ENCODE measurements at regions not wholly inside any gene's neighbourhood (a gene's known extent, or its start where the extent isn't known, plus 50 kb on each side); places are given as distances from the start of the nearest gene placed in this dataset.
"Not testable (repeated sequence)": the region's sequence is repeated elsewhere in the genome, so short reads cannot be mapped to it uniquely, and the experiment has no call there.

DNA sequence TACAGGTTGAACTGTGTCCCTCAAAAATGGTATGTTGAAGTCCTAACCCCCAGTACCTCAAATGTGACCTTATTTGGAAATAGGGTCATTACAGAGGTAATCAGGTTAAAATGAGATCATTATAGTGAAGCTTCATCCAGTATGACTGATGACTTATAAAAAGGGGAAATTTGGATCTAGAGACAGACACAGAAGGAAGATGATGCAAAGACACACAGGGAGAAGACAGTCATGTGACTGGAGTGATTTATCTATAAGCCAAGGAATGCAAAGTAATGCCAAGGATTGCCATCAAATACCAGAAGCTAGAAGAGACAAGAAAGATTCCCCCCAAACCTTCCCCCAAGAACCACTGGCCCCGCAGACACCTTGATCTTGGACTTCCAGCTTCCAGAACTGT, 155.2 kb downstream of the RBMX2 start:
- Histone ChIP-seq H4K20me1 (ENCODE audit: insufficient read depth, low read depth, low read length) (no peaks in the 10 kb centered on the region), H2AFZ (ENCODE audit: low read length) (no peak overlapping the region), H3K4me2 (ENCODE audit: low read depth, low read length, poor library complexity, severe bottlenecking) (no peak overlapping the region), H3K36me3 (ENCODE audit: insufficient read depth, low read length) (no peaks in the 10 kb centered on the region), H3K27me3 (ENCODE audit: low read length) (no peaks in the 10 kb centered on the region), H3K4me3 (ENCODE audit: low read length) (no peak overlapping the region), H3K9me3 (ENCODE audit: low read length) (no peaks in the 10 kb centered on the region), H3K9ac (ENCODE audit: low read length) (no peak overlapping the region), H3K79me2 (ENCODE audit: low read length) (no peaks in the 10 kb centered on the region), H3K4me1 (ENCODE audit: low read length) (no peaks in the 10 kb centered on the region), H3K9me2 (replicated peaks; ENCODE audit: insufficient read depth, low read length) (no peaks in the 10 kb centered on the region), H3K27ac (ENCODE audit: low read length) (no peak overlapping the region)
- DNase-seq, result no peak

DNA sequence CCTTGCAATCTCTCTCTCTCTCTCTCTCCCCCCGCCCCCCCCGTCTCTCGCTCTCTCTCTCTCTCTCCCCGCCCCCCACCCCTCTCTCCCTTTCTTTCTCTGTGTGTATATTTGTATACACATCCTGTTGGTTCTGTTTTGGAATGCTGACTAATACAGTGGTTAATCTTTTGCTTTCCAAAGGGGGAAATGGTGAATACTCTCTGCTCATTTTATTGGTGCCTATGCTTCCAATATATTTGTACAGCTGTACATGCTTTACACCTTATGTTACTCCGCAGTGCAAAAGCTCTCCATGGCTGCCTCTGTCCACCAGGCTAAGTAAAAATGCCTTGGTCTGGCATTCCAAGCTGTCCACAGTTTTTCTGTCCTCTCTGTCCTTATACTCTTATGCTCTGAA, 158.8 kb downstream of the RBMX2 start:
- Histone ChIP-seq H2AFZ (ENCODE audit: low read length) (no peak overlapping the region), H3K27ac (ENCODE audit: low read length) (no peak overlapping the region), H3K4me2 (ENCODE audit: low read depth, low read length, poor library complexity, severe bottlenecking) (no peak overlapping the region), H3K27me3 (ENCODE audit: low read length) (no peaks in the 10 kb centered on the region), H3K79me2 (ENCODE audit: low read length) (no peaks in the 10 kb centered on the region), H3K9me3 (ENCODE audit: low read length) (no peaks in the 10 kb centered on the region), H3K36me3 (ENCODE audit: insufficient read depth, low read length) (no peaks in the 10 kb centered on the region), H4K20me1 (ENCODE audit: insufficient read depth, low read depth, low read length) (no peaks in the 10 kb centered on the region), H3K9me2 (replicated peaks; ENCODE audit: insufficient read depth, low read length) (no peaks in the 10 kb centered on the region), H3K9ac (ENCODE audit: low read length) (no peak overlapping the region), H3K4me3 (ENCODE audit: low read length) (no peak overlapping the region), H3K4me1 (ENCODE audit: low read length) (no peaks in the 10 kb centered on the region)
- no peak for DNase-seq

DNA sequence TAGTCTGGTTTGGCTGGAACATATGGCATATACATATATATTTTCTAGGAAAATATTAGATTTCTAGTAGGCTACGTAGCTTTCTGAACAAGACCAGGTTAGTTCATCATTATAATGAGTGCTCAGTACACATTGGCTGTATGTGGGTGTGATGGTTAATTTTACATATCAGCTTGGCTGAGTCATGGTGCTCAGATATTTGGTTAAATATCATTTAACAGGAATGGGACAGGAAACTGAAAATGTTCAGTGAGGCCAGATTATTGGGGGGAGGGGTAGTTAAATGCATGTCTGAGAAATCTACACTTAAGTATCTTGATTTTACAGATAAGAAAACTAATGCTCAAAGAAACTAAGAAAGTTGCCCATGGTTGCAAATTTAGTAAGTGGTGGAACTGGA, 160.1 kb downstream of the RBMX2 start:
- no peak overlapping the region for H3K4me3 ChIP-seq (ENCODE audit: low read length)
- no peaks in the 10 kb centered on the region for H3K4me1 ChIP-seq (ENCODE audit: low read length)
- H3K36me3 ChIP-seq (ENCODE audit: insufficient read depth, low read length), result no peaks in the 10 kb centered on the region
- no peaks in the 10 kb centered on the region for H3K27me3 ChIP-seq (ENCODE audit: low read length)
- H3K9me2 ChIP-seq (replicated peaks; ENCODE audit: insufficient read depth, low read length), result no peaks in the 10 kb centered on the region
- no peak overlapping the region for H2AFZ ChIP-seq (ENCODE audit: low read length)
- no peak overlapping the region for H3K9ac ChIP-seq (ENCODE audit: low read length)
- H3K9me3 ChIP-seq (ENCODE audit: low read length), result no peaks in the 10 kb centered on the region
- H3K27ac ChIP-seq (ENCODE audit: low read length), result no peak overlapping the region
- H3K79me2 ChIP-seq (ENCODE audit: low read length), result no peaks in the 10 kb centered on the region
- H3K4me2 ChIP-seq (ENCODE audit: low read depth, low read length, poor library complexity, severe bottlenecking), result no peak overlapping the region
- DNase-seq, result no peak
- H4K20me1 ChIP-seq (ENCODE audit: insufficient read depth, low read depth, low read length), result no peaks in the 10 kb centered on the region

DNA sequence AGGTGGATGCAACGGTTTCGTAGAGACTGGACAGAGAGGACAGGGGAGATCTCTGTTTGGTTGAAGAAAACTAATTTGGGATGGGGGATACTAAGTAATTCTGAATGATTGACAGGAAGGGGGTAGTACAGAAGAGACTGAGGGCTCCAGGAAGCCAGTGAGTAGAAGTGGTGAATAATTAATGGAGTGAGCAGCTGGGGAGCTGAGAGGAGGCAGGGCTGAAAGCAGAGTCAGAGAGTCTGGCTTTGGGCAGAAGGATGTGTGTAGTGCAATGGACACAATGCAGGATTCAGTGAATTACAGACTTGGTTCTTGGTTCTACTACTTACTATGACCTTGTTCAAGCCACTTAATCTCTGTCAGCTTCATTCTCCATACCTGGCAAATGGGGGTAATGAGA, 161.7 kb downstream of the RBMX2 start:
- H3K4me2 ChIP-seq (ENCODE audit: low read depth, low read length, poor library complexity, severe bottlenecking), result no peak overlapping the region
- H3K27me3 ChIP-seq (ENCODE audit: low read length), result no peaks in the 10 kb centered on the region
- DNase-seq, result no peak
- no peaks in the 10 kb centered on the region for H3K9me2 ChIP-seq (replicated peaks; ENCODE audit: insufficient read depth, low read length)
- H4K20me1 ChIP-seq (ENCODE audit: insufficient read depth, low read depth, low read length), result no peaks in the 10 kb centered on the region
- no peaks in the 10 kb centered on the region for H3K79me2 ChIP-seq (ENCODE audit: low read length)
- H3K9ac ChIP-seq (ENCODE audit: low read length), result no peak overlapping the region
- no peaks in the 10 kb centered on the region for H3K4me1 ChIP-seq (ENCODE audit: low read length)
- no peak overlapping the region for H3K27ac ChIP-seq (ENCODE audit: low read length)
- no peak overlapping the region for H2AFZ ChIP-seq (ENCODE audit: low read length)
- no peaks in the 10 kb centered on the region for H3K36me3 ChIP-seq (ENCODE audit: insufficient read depth, low read length)
- H3K9me3 ChIP-seq (ENCODE audit: low read length), result no peaks in the 10 kb centered on the region
- no peak overlapping the region for H3K4me3 ChIP-seq (ENCODE audit: low read length)

DNA sequence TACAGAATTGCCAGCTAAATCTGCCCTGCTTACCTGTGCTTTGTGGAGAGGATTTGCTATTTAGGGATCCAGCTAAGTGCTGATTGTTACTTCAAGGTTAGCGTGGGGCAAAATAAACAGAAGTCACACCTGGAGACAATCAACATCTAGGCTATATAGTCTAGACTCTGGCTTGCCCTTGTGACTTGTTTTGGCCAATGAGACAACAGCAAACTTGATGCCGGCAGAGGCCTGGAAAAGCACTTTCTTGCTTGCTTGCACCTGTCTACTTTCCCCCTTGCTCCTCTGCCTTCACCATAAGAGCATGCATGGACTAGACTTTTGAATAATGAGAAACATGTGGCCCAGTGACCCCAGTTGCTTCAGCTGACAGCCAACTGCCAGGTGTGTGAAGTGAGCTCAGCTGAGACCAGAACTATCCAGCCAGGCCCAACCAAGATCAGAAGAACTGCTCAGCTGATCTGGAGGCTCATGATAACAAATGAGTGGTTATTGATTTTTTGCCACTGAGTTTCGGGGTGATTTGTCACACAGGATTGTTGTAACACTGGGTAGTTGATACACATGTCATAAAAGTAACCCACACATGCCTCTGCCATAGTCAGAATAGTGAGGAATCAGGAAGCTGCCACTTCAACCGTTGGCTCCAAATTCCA, 164.4 kb downstream of the RBMX2 start:
- Histone ChIP-seq H3K9ac (ENCODE audit: low read length) (no peak overlapping the region), H3K9me2 (replicated peaks; ENCODE audit: insufficient read depth, low read length) (no peaks in the 10 kb centered on the region), H3K27ac (ENCODE audit: low read length) (no peak overlapping the region), H3K36me3 (ENCODE audit: insufficient read depth, low read length) (no peaks in the 10 kb centered on the region), H3K4me2 (ENCODE audit: low read depth, low read length, poor library complexity, severe bottlenecking) (no peak overlapping the region), H2AFZ (ENCODE audit: low read length) (no peak overlapping the region), H3K79me2 (ENCODE audit: low read length) (no peaks in the 10 kb centered on the region), H4K20me1 (ENCODE audit: insufficient read depth, low read depth, low read length) (no peaks in the 10 kb centered on the region), H3K4me3 (ENCODE audit: low read length) (no peak overlapping the region), H3K9me3 (ENCODE audit: low read length) (no peaks in the 10 kb centered on the region), H3K4me1 (ENCODE audit: low read length) (no peaks in the 10 kb centered on the region), H3K27me3 (ENCODE audit: low read length) (no peaks in the 10 kb centered on the region)
- DNase-seq, result no peak

DNA sequence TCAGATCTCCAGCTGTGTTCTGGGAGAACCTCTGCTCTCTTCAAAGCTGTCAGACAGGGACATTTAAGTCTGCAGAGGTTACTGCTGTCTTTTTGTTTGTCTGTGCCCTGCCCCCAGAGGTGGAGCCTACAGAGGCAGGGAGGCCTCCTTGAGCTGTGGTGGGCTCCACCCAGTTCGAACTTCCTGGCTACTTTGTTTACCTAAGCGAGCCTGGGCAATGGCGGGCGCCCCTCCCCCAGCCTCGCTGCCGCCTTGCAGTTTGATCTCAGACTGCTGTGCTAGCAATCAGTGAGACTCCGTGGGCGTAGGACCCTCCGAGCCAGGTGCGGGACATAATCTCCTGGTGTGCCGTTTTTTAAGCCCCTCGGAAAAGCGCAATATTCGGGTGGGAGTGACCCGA, 171.2 kb downstream of the RBMX2 start:
- not testable (repeated sequence) for H2AFZ ChIP-seq (ENCODE audit: low read length); H3K36me3 ChIP-seq (ENCODE audit: insufficient read depth, low read length); DNase-seq; H3K9ac ChIP-seq (ENCODE audit: low read length); H3K4me1 ChIP-seq (ENCODE audit: low read length); H3K27ac ChIP-seq (ENCODE audit: low read length); H4K20me1 ChIP-seq (ENCODE audit: insufficient read depth, low read depth, low read length); H3K4me3 ChIP-seq (ENCODE audit: low read length); H3K79me2 ChIP-seq (ENCODE audit: low read length); H3K9me3 ChIP-seq (ENCODE audit: low read length); H3K27me3 ChIP-seq (ENCODE audit: low read length); H3K4me2 ChIP-seq (ENCODE audit: low read depth, low read length, poor library complexity, severe bottlenecking); H3K9me2 ChIP-seq (replicated peaks; ENCODE audit: insufficient read depth, low read length)

All from Karpas-422 (cell line).